ENCODE measurements at regions not wholly inside any gene's neighbourhood (a gene's known extent, or its start where the extent isn't known, plus 50 kb on each side); places are given as distances from the start of the nearest gene placed in this dataset.
"Not testable (repeated sequence)": the region's sequence is repeated elsewhere in the genome, so short reads cannot be mapped to it uniquely, and the experiment has no call there.

DNA sequence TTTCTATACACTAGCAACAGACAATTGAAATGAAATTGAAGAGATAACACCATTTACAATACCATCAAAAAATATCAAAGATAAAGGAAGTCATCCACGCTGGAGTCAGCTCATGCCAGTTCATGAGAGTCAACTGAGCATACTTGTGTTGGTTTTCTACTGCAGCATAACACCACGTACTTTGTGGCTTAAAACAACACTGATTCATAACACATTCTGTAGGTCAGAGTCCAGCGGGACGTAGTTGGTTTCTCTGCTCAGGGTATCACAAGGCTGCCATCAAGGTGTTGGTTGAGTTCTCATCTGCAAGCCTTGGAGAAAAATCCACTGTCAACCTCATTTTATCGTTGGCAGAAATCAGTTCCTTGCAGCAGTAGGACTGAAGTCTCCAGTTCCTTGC lies 84.2 kb downstream of the TEX51 start:
- DNase-seq (ENCODE audit: low read depth in 1 of 2, low spot score in 1 of 2) = no peak
- H3K27me3 ChIP-seq = no peaks in the 10 kb centered on the region
- H3K4me3 ChIP-seq = no peak overlapping the region
- TF ChIP-seq, protein P1, sequence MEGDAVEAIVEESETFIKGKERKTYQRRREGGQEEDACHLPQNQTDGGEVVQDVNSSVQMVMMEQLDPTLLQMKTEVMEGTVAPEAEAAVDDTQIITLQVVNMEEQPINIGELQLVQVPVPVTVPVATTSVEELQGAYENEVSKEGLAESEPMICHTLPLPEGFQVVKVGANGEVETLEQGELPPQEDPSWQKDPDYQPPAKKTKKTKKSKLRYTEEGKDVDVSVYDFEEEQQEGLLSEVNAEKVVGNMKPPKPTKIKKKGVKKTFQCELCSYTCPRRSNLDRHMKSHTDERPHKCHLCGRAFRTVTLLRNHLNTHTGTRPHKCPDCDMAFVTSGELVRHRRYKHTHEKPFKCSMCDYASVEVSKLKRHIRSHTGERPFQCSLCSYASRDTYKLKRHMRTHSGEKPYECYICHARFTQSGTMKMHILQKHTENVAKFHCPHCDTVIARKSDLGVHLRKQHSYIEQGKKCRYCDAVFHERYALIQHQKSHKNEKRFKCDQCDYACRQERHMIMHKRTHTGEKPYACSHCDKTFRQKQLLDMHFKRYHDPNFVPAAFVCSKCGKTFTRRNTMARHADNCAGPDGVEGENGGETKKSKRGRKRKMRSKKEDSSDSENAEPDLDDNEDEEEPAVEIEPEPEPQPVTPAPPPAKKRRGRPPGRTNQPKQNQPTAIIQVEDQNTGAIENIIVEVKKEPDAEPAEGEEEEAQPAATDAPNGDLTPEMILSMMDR (IDR thresholded peaks at IDR 0.05; ENCODE audit: low read depth, low read length) = no peak
- no peak overlapping the region for H3K27ac ChIP-seq
- H3K4me1 ChIP-seq (ENCODE audit: low read depth) = peaks cover 8% of the 10 kb centered on the region
- H3K36me3 ChIP-seq = no peaks in the 10 kb centered on the region
- peaks cover 3% of the 10 kb centered on the region for H3K9me3 ChIP-seq (ENCODE audit: low read depth)

DNA sequence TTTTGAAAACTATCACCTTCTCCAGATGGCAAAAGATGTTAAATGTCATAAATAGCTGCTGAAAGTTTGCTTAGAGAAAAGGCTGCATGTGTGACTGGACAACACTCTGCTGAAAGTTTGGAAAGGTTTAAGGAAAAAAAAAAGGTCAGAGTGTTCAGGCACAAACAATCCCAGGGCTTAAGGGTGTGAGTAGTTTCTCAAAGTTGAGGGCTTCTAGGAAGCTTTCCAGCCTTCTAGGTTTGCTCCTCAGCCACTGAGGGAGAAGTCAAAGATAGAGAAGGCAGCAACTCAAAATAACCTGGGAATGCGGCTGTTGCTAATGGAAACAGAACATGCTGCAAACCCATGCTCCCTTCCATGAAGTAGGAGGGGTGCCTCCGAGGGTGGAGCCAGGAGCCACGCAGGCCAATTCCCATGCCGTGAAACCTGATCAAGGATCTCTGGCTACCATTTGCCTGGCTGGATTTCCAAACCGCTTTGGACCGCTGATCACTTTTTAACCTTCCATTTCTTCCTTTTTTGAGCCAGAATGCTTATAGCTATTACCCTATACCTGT lies 88.0 kb downstream of the TEX51 start:
- Histone ChIP-seq H3K27me3 (no peaks in the 10 kb centered on the region), H3K4me1 (ENCODE audit: low read depth) (peaks cover 8% of the 10 kb centered on the region), H3K4me3 (no peak overlapping the region), H3K36me3 (no peaks in the 10 kb centered on the region), H3K9me3 (ENCODE audit: low read depth) (peaks cover 3% of the 10 kb centered on the region), H3K27ac (no peak overlapping the region)
- no peak for DNase-seq (ENCODE audit: low read depth in 1 of 2, low spot score in 1 of 2)
- TF ChIP-seq, protein P1 (IDR thresholded peaks at IDR 0.05; ENCODE audit: low read depth, low read length) = no peak

DNA sequence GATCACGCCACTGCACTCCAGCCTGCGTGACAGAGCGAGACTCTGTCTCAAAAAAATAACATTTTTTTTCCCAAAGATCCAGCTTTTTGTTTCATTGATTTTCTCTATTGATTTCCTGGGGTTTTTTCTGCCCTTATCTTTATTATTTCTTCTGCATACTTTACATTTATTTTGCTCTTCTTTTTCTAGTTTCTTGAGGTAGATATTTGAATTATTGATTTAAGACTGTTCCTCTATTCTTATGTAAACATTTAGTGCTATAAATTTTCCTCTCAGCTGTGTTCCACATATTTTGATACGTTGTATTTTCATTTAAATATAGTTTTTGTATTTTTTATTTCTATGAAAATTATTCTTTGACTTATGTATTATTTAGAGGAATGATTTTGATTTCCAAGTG lies 89.8 kb downstream of the TEX51 start:
- Histone ChIP-seq H3K4me3 (no peak overlapping the region), H3K4me1 (ENCODE audit: low read depth) (peaks cover 8% of the 10 kb centered on the region), H3K9me3 (ENCODE audit: low read depth) (peaks cover 3% of the 10 kb centered on the region), H3K27ac (no peak overlapping the region), H3K27me3 (no peaks in the 10 kb centered on the region), H3K36me3 (no peaks in the 10 kb centered on the region)
- DNase-seq (ENCODE audit: low read depth in 1 of 2, low spot score in 1 of 2) = no peak
- TF ChIP-seq, protein P1 (IDR thresholded peaks at IDR 0.05; ENCODE audit: low read depth, low read length) = no peak

DNA sequence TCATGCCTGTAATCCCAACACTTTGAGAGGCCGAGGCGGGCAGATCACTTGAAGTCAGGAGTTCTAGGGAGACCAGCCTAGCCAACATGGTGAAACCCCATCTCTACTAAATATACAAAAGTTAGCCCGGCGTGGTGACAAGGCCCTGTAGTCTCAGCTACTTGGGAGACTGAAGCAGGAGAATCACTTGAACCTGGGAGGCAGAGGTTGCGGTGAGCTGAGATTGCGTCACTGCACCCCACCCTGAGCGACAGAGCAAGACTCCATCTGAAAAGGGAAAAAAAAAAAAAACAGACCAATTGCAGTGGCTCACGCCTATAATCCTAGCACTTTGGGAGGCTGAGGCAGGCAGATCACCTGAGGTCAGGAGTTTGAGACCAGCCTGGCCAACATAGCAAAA lies 90.4 kb downstream of the TEX51 start:
- DNase-seq (ENCODE audit: low read depth in 1 of 2, low spot score in 1 of 2); H3K27me3 ChIP-seq; H3K9me3 ChIP-seq (ENCODE audit: low read depth); H3K27ac ChIP-seq; H3K36me3 ChIP-seq; H3K4me1 ChIP-seq (ENCODE audit: low read depth); H3K4me3 ChIP-seq: not testable (repeated sequence)

DNA sequence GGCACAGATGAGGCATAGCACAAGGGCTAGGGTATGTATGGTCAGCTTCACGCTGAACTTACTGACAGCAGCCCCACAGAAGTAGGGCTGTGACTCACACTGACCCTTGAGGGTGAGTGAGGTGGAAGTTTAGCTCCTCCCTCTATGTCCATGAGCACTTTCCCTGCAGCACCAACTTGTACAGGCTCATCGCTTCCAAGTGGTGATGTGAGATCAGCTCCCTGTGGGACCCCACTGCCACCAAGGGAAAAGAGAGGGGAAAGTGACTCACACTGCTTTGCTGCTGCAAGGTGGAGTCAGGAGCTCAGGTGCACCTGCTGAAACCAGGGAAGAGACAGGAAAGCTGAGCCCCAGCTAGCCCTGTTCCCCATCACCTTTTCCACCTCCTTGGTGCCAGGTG lies 91.5 kb downstream of the TEX51 start:
- Histone ChIP-seq H3K4me3 (no peak overlapping the region), H3K9me3 (ENCODE audit: low read depth) (peaks cover 3% of the 10 kb centered on the region), H3K4me1 (ENCODE audit: low read depth) (peaks cover 19% of the 10 kb centered on the region), H3K36me3 (no peaks in the 10 kb centered on the region), H3K27me3 (no peaks in the 10 kb centered on the region), H3K27ac (no peak overlapping the region)
- no peak for DNase-seq (ENCODE audit: low read depth in 1 of 2, low spot score in 1 of 2)
- TF ChIP-seq, protein P1 (IDR thresholded peaks at IDR 0.05; ENCODE audit: low read depth, low read length) = no peak

DNA sequence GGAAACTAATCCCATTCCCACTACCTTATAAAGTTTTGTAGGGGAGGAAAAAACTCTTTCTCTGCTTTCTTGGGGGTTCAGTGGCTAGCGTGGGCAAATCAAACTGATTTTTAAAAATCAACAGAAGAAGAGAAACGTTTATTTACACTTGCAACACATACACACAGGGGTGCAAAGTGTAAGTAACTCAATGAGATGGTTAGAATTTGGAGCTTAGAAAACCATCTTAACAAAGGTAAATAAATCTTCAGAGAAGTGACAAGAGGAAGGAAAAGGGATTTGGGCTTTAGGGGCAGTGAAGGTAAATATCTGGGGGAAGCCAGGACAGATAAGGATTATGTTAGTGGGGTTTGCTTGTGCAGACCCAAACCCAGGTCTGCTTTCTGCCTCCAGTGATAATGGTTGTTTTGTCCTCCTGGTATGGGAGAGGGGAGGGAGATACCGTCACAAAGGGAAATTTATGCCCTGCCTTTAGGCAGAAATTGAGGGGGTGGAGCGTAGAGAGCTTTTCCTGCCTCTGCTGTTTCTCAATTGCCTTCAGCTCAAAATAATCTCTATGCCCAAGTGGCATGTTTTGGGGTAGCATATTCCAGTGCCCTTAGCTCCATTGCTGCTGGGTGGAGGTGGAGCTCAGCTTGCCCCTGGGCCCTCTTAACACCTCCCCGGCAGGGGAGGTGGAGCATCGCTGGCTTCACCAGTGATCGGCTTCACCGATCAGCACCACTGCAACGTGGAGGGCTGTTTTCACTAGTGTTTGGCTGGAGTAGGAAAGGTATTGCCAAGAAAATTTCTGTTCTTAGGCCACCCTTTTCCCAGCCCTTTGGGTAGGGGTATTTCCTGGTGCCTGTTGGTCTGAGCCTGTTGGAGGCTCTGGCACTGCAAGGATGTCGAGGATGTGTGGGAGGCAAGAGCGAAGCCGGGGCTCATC lies 92.2 kb downstream of the TEX51 start:
- Histone ChIP-seq H3K36me3 (no peaks in the 10 kb centered on the region), H3K4me3 (no peak overlapping the region), H3K9me3 (ENCODE audit: low read depth) (peaks cover 3% of the 10 kb centered on the region), H3K27ac (no peak overlapping the region), H3K4me1 (ENCODE audit: low read depth) (peaks cover 24% of the 10 kb centered on the region), H3K27me3 (no peaks in the 10 kb centered on the region)
- DNase-seq (ENCODE audit: low read depth in 1 of 2, low spot score in 1 of 2) = no peak
- TF ChIP-seq, protein P1 (IDR thresholded peaks at IDR 0.05; ENCODE audit: low read depth, low read length) = no peak
